HepG2 (cell line): ENCODE measurements at regions not wholly inside any gene's neighbourhood (a gene's known extent, or its start where the extent isn't known, plus 50 kb on each side); places are given as distances from the start of the nearest gene placed in this dataset.

ENCODE experiments used
- ATAC-seq: fragments of 200-7000 bp; cut with Tn5 transposase; 3 replicates; pipeline ENCODE4 v1.9.1; 2020; ENCODE audit warnings: mild to moderate bottlenecking, moderate library complexity
- BruUV-seq: library from RNA; stranded (reverse); fragments of 400-500 nt; replicated peaks from 2 replicates; lab custom pipeline; 2021; lab: Mats Ljungman, UMichigan
- CTCF ChIA-PET: fragments of 300-600 bp; formaldehyde crosslinking; extraction: SDS; loops from one replicate; lab custom pipeline; 2021; ENCODE audit warnings: low total read pairs, inconsistent platforms, low intra/inter-chr PET ratio; lab: Yijun Ruan, JAX
- POLR2A ChIA-PET: fragments of 350-600 bp; sonication (Branson Sonifier 250); formaldehyde crosslinking; loops from one replicate; lab custom pipeline; 2020; ENCODE audit warnings: antibody characterized with exemption, inconsistent platforms; lab: Yijun Ruan, JAX
- DNase-seq: peaks from one replicate; pipeline ENCODE4 v3.0.0-alpha.2; 2015; ENCODE audit warnings: low spot score
- FAIRE-seq: peaks from 3 replicates; lab custom pipeline; 2011; peaks lifted over from hg19 to GRCh38; lab: Jason Lieb, UNC
- H2AFZ ChIP-seq: one replicate; pipeline ENCODE4 v1.6.1; 2011; ENCODE audit warnings: low read length, inconsistent platforms
- H3K27ac ChIP-seq: fragments of 300-600 bp; 3 replicates; pipeline ENCODE4 v1.8.0; 2011; ENCODE audit warnings: mixed run types, mild to moderate bottlenecking, mixed read lengths, low read length, inconsistent platforms; ENCODE audit not compliant: insufficient read depth; ENCODE audit errors: extremely low read length
- H3K27me3 ChIP-seq, 2 experiments: fragments of 200-600 bp in 1 of 2; 2 replicates in 1 of 2; 3 replicates in 1 of 2; pipeline versions ENCODE4 v1.6.0 to v1.8.0; 2011; ENCODE audit warnings: low read length in 2 of 2, mild to moderate bottlenecking in 2 of 2, moderate library complexity in 2 of 2, inconsistent platforms in 1 of 2; ENCODE audit not compliant: insufficient read depth in 2 of 2, control insufficient read depth in 1 of 2
- H3K36me3 ChIP-seq, 2 experiments: fragments of 200-600 bp in 1 of 2; replicated peaks in 1 of 2; 2 replicates in 1 of 2; 3 replicates in 1 of 2; pipeline versions ENCODE4 v1.5.1 to v1.8.0; 2011; ENCODE audit warnings: low read length in 2 of 2, inconsistent platforms in 1 of 2; ENCODE audit not compliant: insufficient read depth in 2 of 2, control insufficient read depth in 1 of 2
- H3K4me1 ChIP-seq: 2 replicates; pipeline ENCODE4 v1.5.1; 2012; ENCODE audit warnings: low read length, inconsistent platforms; ENCODE audit not compliant: insufficient read depth
- H3K4me2 ChIP-seq: 2 replicates; pipeline ENCODE4 v1.6.0; 2011; ENCODE audit warnings: low read depth, low read length, inconsistent platforms
- H3K4me3 ChIP-seq, 3 experiments: fragments of 200-600 bp in 1 of 3; sonication (generic), shearing (Covaris generic) in 1 of 3; replicated peaks in 1 of 3; 2 replicates each; pipeline ENCODE4 v1.5.1; 2011 to 2016; ENCODE audit warnings: low read length in 3 of 3, inconsistent platforms in 2 of 3, low read depth in 2 of 3, mild to moderate bottlenecking in 2 of 3, control low read depth in 1 of 3, mixed read lengths in 1 of 3; ENCODE audit not compliant: insufficient read depth in 1 of 3
- H3K79me2 ChIP-seq: one replicate; pipeline ENCODE4 v1.6.1; 2011; ENCODE audit warnings: low read length, inconsistent platforms; ENCODE audit not compliant: insufficient read depth
- H3K9ac ChIP-seq: 2 replicates; pipeline ENCODE4 v1.6.0; 2011; ENCODE audit warnings: mild to moderate bottlenecking, low read depth, low read length, inconsistent platforms; ENCODE audit not compliant: insufficient read depth
- H3K9me3 ChIP-seq: 2 replicates; pipeline ENCODE4 v1.5.1; 2012; ENCODE audit warnings: mild to moderate bottlenecking, low read length
- H4K20me1 ChIP-seq: 2 replicates; pipeline ENCODE4 v1.6.0; 2011; ENCODE audit warnings: inconsistent platforms, mild to moderate bottlenecking, low read length, moderate library complexity; ENCODE audit not compliant: insufficient read depth
- HES4 ChIP-seq: sonication (generic); formaldehyde crosslinking; IDR thresholded peaks from 2 replicates; pipeline ENCODE4 v1.9.0; 2021; ENCODE audit warnings: mild to moderate bottlenecking, missing genetic modification reagents, borderline replicate concordance
- NFYB ChIP-seq: sonication (generic); formaldehyde crosslinking; IDR thresholded peaks from 2 replicates; pipeline ENCODE4 v1.4.0; 2020; ENCODE audit warnings: missing genetic modification reagents
- PAF1 ChIP-seq: IDR thresholded peaks from 2 replicates; pipeline ENCODE4 v1.6.1; 2016; ENCODE audit warnings: missing genetic modification reagents, missing compliant biosample characterization
- POLR2AphosphoS5 ChIP-seq: IDR thresholded peaks from 2 replicates; pipeline ENCODE4 v1.6.1; 2012; ENCODE audit warnings: low read depth, low read length
- RBFOX2 ChIP-seq: fragments of 200-400 bp; formaldehyde crosslinking; IDR thresholded peaks from 2 replicates; pipeline ENCODE4 v1.6.1; 2017; ENCODE audit warnings: low read depth, mild to moderate bottlenecking, low read length
- RXRB ChIP-seq: IDR thresholded peaks from 2 replicates; pipeline ENCODE4 v1.6.1; 2016; ENCODE audit warnings: borderline replicate concordance, missing genetic modification reagents, missing compliant biosample characterization
- SMAD3 ChIP-seq: sonication (generic); formaldehyde crosslinking; IDR thresholded peaks from 2 replicates; pipeline ENCODE4 v1.4.0; 2020; ENCODE audit warnings: missing genetic modification reagents
- ZBTB10 ChIP-seq: sonication (generic); formaldehyde crosslinking; IDR thresholded peaks from 2 replicates; pipeline ENCODE4 v1.4.0; 2020; ENCODE audit warnings: missing genetic modification reagents, borderline replicate concordance
- ZBTB37 ChIP-seq: sonication (generic); formaldehyde crosslinking; IDR thresholded peaks from 2 replicates; pipeline ENCODE4 v1.4.0; 2020; ENCODE audit warnings: mild to moderate bottlenecking, missing genetic modification reagents
- ZNF777 ChIP-seq: sonication (generic); formaldehyde crosslinking; IDR thresholded peaks from 2 replicates; pipeline ENCODE4 v1.4.0; 2020; ENCODE audit warnings: missing genetic modification reagents
- in situ Hi-C: cut with HindIII; loops from 2 replicates; pipeline ENCODE4 v1.10.0; 2017; ENCODE audit warnings: low pct_unique_long_range_greater_than_20kb; ENCODE audit not compliant: extremely low pct_ligation_motif_present
- intact Hi-C: fragments of 100-400 bp; cut with micrococcal nuclease; formaldehyde crosslinking; loops from one replicate; pipeline ENCODE4 v1.10.0; 2022; ENCODE audit not compliant: unreplicated experiment

DNA sequence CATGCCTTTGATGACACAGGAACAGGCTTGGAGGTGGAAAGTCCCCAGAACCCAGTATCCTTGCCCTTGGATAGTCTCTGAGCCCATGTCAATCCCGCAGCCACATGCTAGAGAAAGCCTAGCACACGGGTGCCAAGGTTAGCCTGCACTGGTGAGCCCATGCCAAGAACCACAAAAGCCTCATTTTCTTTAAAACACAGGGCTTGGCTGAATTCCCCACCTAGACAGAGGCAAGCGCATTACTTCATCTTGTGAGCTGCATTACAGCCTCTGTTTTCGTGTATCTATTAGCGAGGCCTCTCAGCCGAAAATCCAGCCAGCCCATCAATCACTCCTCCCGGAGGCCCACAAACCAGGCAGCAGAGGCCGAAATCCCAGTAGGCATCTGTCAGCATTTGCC, 314.9 kb upstream of the AUTS2 start (continued):
- TF ChIP-seq PAF1: no peak
- TF ChIP-seq NFYB (CRISPR knock-in tag): no peak
- no peak for TF ChIP-seq HES4 (CRISPR knock-in tag)
- no peak for TF ChIP-seq SMAD3
- no peak for TF ChIP-seq POLR2AphosphoS5

GRCh38 chr7:69285854-69286253, 312.4 kb upstream of the AUTS2 start:
- ATAC-seq (no peak), FAIRE-seq (no peak), DNase-seq (no peak)
- no peaks in the 10 kb centered on the region; the same call in 1 of the 2 replicates for H3K9me3 ChIP-seq
- no peaks in the 10 kb centered on the region for H3K79me2 ChIP-seq
- H3K9ac ChIP-seq: no peak overlapping the region
- BruUV-seq: no TSS peak
- H3K36me3 ChIP-seq: no peaks in the 10 kb centered on the region
- no peaks in the 10 kb centered on the region for H4K20me1 ChIP-seq
- H2AFZ ChIP-seq: no peak overlapping the region
- H3K27ac ChIP-seq: no peak overlapping the region
- in situ Hi-C loops: no loop called here
- TF ChIP-seq ZBTB10 (no peak), ZNF777 (CRISPR knock-in tag) (no peak), RXRB (CRISPR knock-in tag) (no peak), ZBTB37 (CRISPR knock-in tag) (no peak), RBFOX2 (no peak)
- H3K4me2 ChIP-seq: no peak overlapping the region
- ChIA-PET POLR2A (no interaction called here), CTCF (no interaction called here)
- H3K4me1 ChIP-seq: no peaks in the 10 kb centered on the region
- intact Hi-C loops: no loop called here
- no peak overlapping the region for H3K4me3 ChIP-seq
- no peaks in the 10 kb centered on the region for H3K27me3 ChIP-seq
